Stomach (tissue), 8 donors: ENCODE measurements at regions not wholly inside any gene's neighbourhood (a gene's known extent, or its start where the extent isn't known, plus 50 kb on each side); places are given as distances from the start of the nearest gene placed in this dataset.
A peak's percentile ranks its signal among the peaks of the same experiment; 100 is the strongest.
"Not testable (repeated sequence)": the region's sequence is repeated elsewhere in the genome, so short reads cannot be mapped to it uniquely, and the experiment has no call there.

Source experiments
- DNase-seq, 2 donors: peaks; one replicate each; pipeline versions ENCODE4 v3.0.0 to v3.0.0-alpha.2; 2013 to 2019
- H3K27ac ChIP-seq, 5 donors: fragments of 200-600 bp in 4 of 5; sonication (generic) in 4 of 5; one replicate each; pipeline ENCODE4 v1.5.1; 2013 to 2019; ENCODE audit warnings: mild to moderate bottlenecking in 1 of 5, moderate library complexity in 1 of 5
- H3K27me3 ChIP-seq, 3 donors: fragments of 200-600 bp; sonication (generic); one replicate each; pipeline ENCODE4 v1.5.1; 2017 to 2019; ENCODE audit warnings: mixed run types in 1 of 3
- H3K36me3 ChIP-seq, 4 donors: fragments of 200-600 bp; sonication (generic); 1 replicate in 3 of 4; 2 replicates in 1 of 4; pipeline ENCODE4 v1.5.1; 2016 to 2019
- H3K4me1 ChIP-seq, 4 donors: fragments of 200-600 bp; sonication (generic); one replicate each; pipeline ENCODE4 v1.5.1; 2016 to 2019
- H3K4me3 ChIP-seq, 4 donors: fragments of 200-600 bp; sonication (generic) in 3 of 4; one replicate each; pipeline ENCODE4 v1.5.1; 2016 to 2019; ENCODE audit warnings: mild to moderate bottlenecking in 1 of 4
- H3K9me3 ChIP-seq, 4 donors: fragments of 200-600 bp; sonication (generic); one replicate each; pipeline ENCODE4 v1.5.1; 2016 to 2019
- EP300 ChIP-seq: sonication (generic); formaldehyde crosslinking; IDR thresholded peaks from one replicate; pipeline ENCODE4 v1.6.1; 2017; ENCODE audit warnings: antibody characterized with exemption
- POLR2A ChIP-seq, 4 donors: fragments of 450-650 bp; IDR thresholded peaks; one replicate each; pipeline ENCODE4 v1.6.1; 2016; ENCODE audit warnings: antibody characterized with exemption in 4 of 4, control low read depth in 2 of 4, mild to moderate bottlenecking in 1 of 4, moderate library complexity in 1 of 4
- POLR2AphosphoS5 ChIP-seq, 3 donors: sonication (generic); formaldehyde crosslinking; IDR thresholded peaks; one replicate each; pipeline ENCODE4 v1.6.1; 2016; ENCODE audit warnings: antibody characterized with exemption in 3 of 3
- WGBS, 5 donors: extraction: QIAGEN DNeasy Blood & Tissue Kit in 3 of 5; methylation state at CpG; one replicate each; pipeline versions ENCODE4 v1.1.5 to v1.1.7; 2013 to 2018; 5-methylcytosine and 5-hydroxymethylcytosine counted together
- intact Hi-C: fragments of 100-400 bp; cut with DNase I; formaldehyde crosslinking; loops from one replicate; pipeline ENCODE4 v1.15.1; 2023; ENCODE audit warnings: low total_unique reads
- TF ChIP-seq, protein P1 (sequence below), 7 experiments: fragments of 450-650 bp in 4 of 7; fragments of 200-600 bp in 3 of 7; sonication (generic) in 3 of 7; IDR thresholded peaks; one replicate each; pipeline ENCODE4 v1.5.1; 2016 to 2019; ENCODE audit warnings: antibody characterized with exemption in 7 of 7, control low read depth in 2 of 7, mild to moderate bottlenecking in 1 of 7
- donor health status: healthy with polysubstance abuse.
- donor health status: Bipolar disorder and iron deficiency.
- donor health status: healthy.

DNA sequence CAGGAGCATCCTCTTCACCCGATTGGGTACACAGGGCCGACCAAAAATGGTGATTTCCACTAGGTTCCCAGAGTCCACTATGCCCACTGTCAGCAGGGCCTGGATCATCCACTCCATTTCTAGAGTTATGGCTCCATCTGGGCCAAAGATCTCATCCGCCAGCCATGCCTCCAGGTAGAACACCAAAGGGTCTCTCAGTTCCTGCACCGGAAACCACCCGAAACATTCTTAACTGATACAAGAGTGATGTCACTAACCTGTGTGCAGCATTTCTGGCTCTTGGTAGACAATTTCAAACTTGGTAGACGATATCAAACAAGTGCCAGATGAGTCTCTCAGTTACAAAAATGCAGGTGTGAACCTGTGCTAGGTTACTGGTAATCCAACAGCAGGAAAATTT is 306.1 kb downstream of the BCOR start:
- Histone ChIP-seq H3K27me3 (no peaks in the 10 kb centered on the region), H3K9me3 (no peaks in the 10 kb centered on the region), H3K27ac (no peak overlapping the region), H3K4me1 (no peaks in the 10 kb centered on the region), H3K36me3 (no peaks in the 10 kb centered on the region), H3K4me3 (no peak overlapping the region)
- WGBS, 5 donors, result 83 to 95% (median 91%) methylated on average over 6 of the region's 6 CpGs
- TF ChIP-seq EP300 (no peak), POLR2A (IDR thresholded peaks at IDR 0.05) (no peak), POLR2AphosphoS5 (IDR thresholded peaks at IDR 0.05) (no peak)
- TF ChIP-seq, protein P1, sequence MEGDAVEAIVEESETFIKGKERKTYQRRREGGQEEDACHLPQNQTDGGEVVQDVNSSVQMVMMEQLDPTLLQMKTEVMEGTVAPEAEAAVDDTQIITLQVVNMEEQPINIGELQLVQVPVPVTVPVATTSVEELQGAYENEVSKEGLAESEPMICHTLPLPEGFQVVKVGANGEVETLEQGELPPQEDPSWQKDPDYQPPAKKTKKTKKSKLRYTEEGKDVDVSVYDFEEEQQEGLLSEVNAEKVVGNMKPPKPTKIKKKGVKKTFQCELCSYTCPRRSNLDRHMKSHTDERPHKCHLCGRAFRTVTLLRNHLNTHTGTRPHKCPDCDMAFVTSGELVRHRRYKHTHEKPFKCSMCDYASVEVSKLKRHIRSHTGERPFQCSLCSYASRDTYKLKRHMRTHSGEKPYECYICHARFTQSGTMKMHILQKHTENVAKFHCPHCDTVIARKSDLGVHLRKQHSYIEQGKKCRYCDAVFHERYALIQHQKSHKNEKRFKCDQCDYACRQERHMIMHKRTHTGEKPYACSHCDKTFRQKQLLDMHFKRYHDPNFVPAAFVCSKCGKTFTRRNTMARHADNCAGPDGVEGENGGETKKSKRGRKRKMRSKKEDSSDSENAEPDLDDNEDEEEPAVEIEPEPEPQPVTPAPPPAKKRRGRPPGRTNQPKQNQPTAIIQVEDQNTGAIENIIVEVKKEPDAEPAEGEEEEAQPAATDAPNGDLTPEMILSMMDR (IDR thresholded peaks at IDR 0.05), result no peak
- intact Hi-C loops, result no loop called here
- no peak for DNase-seq

- Histone ChIP-seq H3K4me1 (no peaks in the 10 kb centered on the region), H3K36me3 (no peaks in the 10 kb centered on the region), H3K27me3 (no peaks in the 10 kb centered on the region), H3K27ac (no peak overlapping the region), H3K9me3 (no peaks in the 10 kb centered on the region), H3K4me3 (no peak overlapping the region)
- DNase-seq, result no peak
- intact Hi-C loops, result no loop called here
- WGBS, 5 donors, result 60 to 78% (median 70%) methylated on average over 7 of the region's 7 CpGs
- TF ChIP-seq POLR2A (IDR thresholded peaks at IDR 0.05) (no peak), POLR2AphosphoS5 (IDR thresholded peaks at IDR 0.05) (no peak), EP300 (no peak)
- TF ChIP-seq, protein P1 (IDR thresholded peaks at IDR 0.05), result no peak
These were observed 302.2 kb downstream of the BCOR start for GRCh38 chrX:39795605-39796004.

DNA sequence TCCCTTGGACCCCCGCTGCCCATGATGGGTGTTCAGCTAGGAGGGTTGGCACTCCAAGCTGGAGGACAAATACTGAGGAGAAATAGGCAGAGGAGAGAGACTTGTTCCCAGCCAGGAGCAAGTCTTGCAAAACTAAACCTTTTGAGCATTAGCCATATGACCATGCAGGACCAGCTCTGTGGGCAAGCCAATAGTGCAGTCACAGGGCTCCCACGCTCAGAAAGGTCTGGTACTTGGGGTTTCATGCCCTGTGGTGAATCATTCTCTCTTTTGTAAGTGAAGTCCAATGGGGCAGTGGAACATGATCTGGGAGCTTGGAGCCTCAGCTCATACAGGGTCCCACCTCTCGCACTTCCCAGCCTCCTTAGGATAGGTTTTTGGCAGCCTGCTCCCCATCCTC is 300.9 kb downstream of the BCOR start:
- Histone ChIP-seq H3K4me1 (no peaks in the 10 kb centered on the region), H3K27ac (no peak overlapping the region), H3K36me3 (no peaks in the 10 kb centered on the region), H3K9me3 (no peaks in the 10 kb centered on the region), H3K27me3 (no peaks in the 10 kb centered on the region), H3K4me3 (no peak overlapping the region)
- no peak for DNase-seq
- 77 to 97% (median 90%) methylated on average over 2 to 3 of the region's 3 CpGs for WGBS, 5 donors
- intact Hi-C loops, result no loop called here
- TF ChIP-seq POLR2A (IDR thresholded peaks at IDR 0.05) (no peak), EP300 (no peak), POLR2AphosphoS5 (IDR thresholded peaks at IDR 0.05) (no peak)
- TF ChIP-seq, protein P1 (IDR thresholded peaks at IDR 0.05), result no peak

GRCh38 chrX:39798488-39798887 is 299.3 kb downstream of the BCOR start:
- 93 to 100% (median 100%) methylated on average over 2 of the region's 2 CpGs for WGBS, 5 donors
- H3K36me3 ChIP-seq, H3K27ac ChIP-seq, intact Hi-C loops, H3K27me3 ChIP-seq, H3K9me3 ChIP-seq, H3K4me3 ChIP-seq, H3K4me1 ChIP-seq, DNase-seq: not testable (repeated sequence)

DNA sequence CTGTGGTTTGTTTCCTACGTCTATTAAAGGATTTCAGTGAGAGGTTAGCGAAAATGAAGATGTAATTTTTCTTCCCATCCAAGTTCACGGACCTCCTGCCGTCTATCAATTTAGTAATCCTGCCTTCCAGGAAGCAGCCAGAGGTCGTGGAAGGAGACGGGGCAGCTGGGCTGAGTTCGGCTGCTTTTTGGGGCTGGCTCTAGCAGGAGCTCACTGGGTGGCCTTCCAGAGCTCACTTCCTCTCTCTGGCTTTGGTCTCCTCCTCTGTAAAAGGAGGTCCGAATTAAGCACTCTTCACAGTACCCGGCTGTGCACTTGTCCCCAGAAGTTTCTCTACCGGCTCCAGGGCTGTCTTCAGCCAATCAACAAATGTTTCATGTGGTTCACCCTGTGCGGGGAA is 295.4 kb downstream of the BCOR start:
- Histone ChIP-seq H3K4me3 (no peak overlapping the region), H3K36me3 (no peaks in the 10 kb centered on the region), H3K27ac (no peak overlapping the region), H3K9me3 (peaks cover 0 to 8% (median 0%) of the 10 kb centered on the region in 4 donors), H3K4me1 (no peaks in the 10 kb centered on the region), H3K27me3 (no peaks in the 10 kb centered on the region)
- TF ChIP-seq, protein P1 (IDR thresholded peaks at IDR 0.05), result no peak
- TF ChIP-seq POLR2A (IDR thresholded peaks at IDR 0.05) (no peak), EP300 (no peak), POLR2AphosphoS5 (IDR thresholded peaks at IDR 0.05) (no peak)
- peak in 1 of 2 donors; percentile 45 for DNase-seq
- intact Hi-C loops, result no loop called here
- 66 to 82% (median 69%) methylated on average over 10 to 11 of the region's 11 CpGs for WGBS, 5 donors
